Heart right ventricle (tissue), 16 donors: ENCODE measurements at regions not wholly inside any gene's neighbourhood (a gene's known extent, or its start where the extent isn't known, plus 50 kb on each side); places are given as distances from the start of the nearest gene placed in this dataset.

ENCODE experiments used
- ATAC-seq, 8 donors: fragments of 200-7000 bp; cut with Tn5 transposase; one replicate each; pipeline ENCODE4 v1.9.1; 2020; ENCODE audit warnings: mild to moderate bottlenecking in 8 of 8, moderate library complexity in 8 of 8, moderate number of reproducible peaks in 1 of 8
- DNase-seq, 2 donors: peaks; one replicate each; pipeline ENCODE4 v3.0.0-alpha.2; 2020
- H3K27ac ChIP-seq, 10 donors: fragments of 200-600 bp; sonication (generic) in 2 of 10; one replicate each; pipeline versions ENCODE4 v1.5.0 to v1.8.0; 2020 to 2022; ENCODE audit warnings: mild to moderate bottlenecking in 3 of 10
- H3K27me3 ChIP-seq, 7 donors: fragments of 200-600 bp; one replicate each; pipeline ENCODE4 v1.8.0; 2021 to 2022; ENCODE audit warnings: mild to moderate bottlenecking in 2 of 7
- H3K36me3 ChIP-seq, 9 donors: fragments of 200-600 bp; sonication (generic) in 1 of 9; one replicate each; pipeline versions ENCODE4 v1.5.0 to v1.8.0; 2020 to 2022; ENCODE audit warnings: mild to moderate bottlenecking in 2 of 9
- H3K4me1 ChIP-seq, 9 donors: fragments of 200-600 bp; sonication (generic) in 1 of 9; one replicate each; pipeline versions ENCODE4 v1.5.0 to v1.8.0; 2020 to 2022; ENCODE audit warnings: mild to moderate bottlenecking in 4 of 9
- H3K4me3 ChIP-seq, 10 donors: fragments of 200-600 bp; sonication (generic) in 2 of 10; one replicate each; pipeline versions ENCODE4 v1.5.0 to v1.8.0; 2020 to 2022; ENCODE audit warnings: mild to moderate bottlenecking in 7 of 10, moderate library complexity in 2 of 10
- H3K9me3 ChIP-seq, 11 donors: fragments of 200-600 bp in 10 of 11; sonication (generic) in 2 of 11; one replicate each; pipeline versions ENCODE4 v1.5.0 to v1.8.0; 2013 to 2022; ENCODE audit warnings: mild to moderate bottlenecking in 2 of 11, control low read depth in 1 of 11, moderate library complexity in 1 of 11
- CTCF ChIP-seq, 9 donors: fragments of 200-600 bp; sonication (generic) in 2 of 9; IDR thresholded peaks; one replicate each; pipeline versions ENCODE4 v1.5.0 to v1.8.0; 2021 to 2022; ENCODE audit warnings: antibody characterized with exemption in 9 of 9, mild to moderate bottlenecking in 5 of 9, moderate library complexity in 1 of 9
- WGBS, 2 donors: extraction: QIAGEN DNeasy Blood & Tissue Kit; methylation state at CpG; one replicate each; pipeline ENCODE4 v1.1.7; 2013; ENCODE audit warnings: inconsistent platforms in 1 of 2; 5-methylcytosine and 5-hydroxymethylcytosine counted together
- intact Hi-C, 10 donors: fragments of 100-400 bp; cut with DNase I; formaldehyde crosslinking; loops; one replicate each; pipeline versions ENCODE4 v1.11.1 to v1.14.2; 2022
- donor health status: Arrhythmogenic right ventricular cardiomyopathy.
- donor health status: ischemic (EF 13 %, LVEDD 7.1; RV severe dilation, severe dysfunction).
- donor health status: healthy with polysubstance abuse.
- donor health status: DM: no; HTN: yes; CAD: no.
- donor health status: DM: no; HTN: no; CAD: no.
- donor health status: ischemic (EF 25% LVEDD 6.9; RV normal size, moderate dysfunction).
- donor health status: ischemic (EF 25% LVEDD 5.7; RV mildly dilated, moderate dysfunction).
- donor health status: healthy.
- donor health status: DM: yes; HTN: yes; CAD: no.
- donor health status: Ischemic cardiomyopathy.
- donor health status: ischemic (EF 35%, LVEDD 5.7; RV mildly dilated, moderate dysfunction).
- donor health status: nonischemic (EF 11% LVEDD 7.7; RV severe dilation, severe dysfunction).
- donor health status: DM: yes; HTN: yes; CAD: no.
- donor health status: PGD.
- donor health status: ischemic (EF 29% LVEDD 5.4; RV normal size, mild dysfunction).
- donor health status: nonischemic (EF 23%, LVEDD 6.1; RV moderate dilation, normal function).

- intact Hi-C loops: no loop called here
- ATAC-seq: no peak
- no peak for TF ChIP-seq CTCF (IDR thresholded peaks at IDR 0.05)
Observed at GRCh38 chr12:30269496-30269895, 426.2 kb downstream of the IPO8 start.

GRCh38 chr12:30268041-30268440 is 427.6 kb downstream of the IPO8 start:
- WGBS, 2 donors: 94 to 99% methylated on average over 2 of the region's 2 CpGs
- H3K27me3 ChIP-seq: no peaks in the 10 kb centered on the region
- intact Hi-C loops: no loop called here
- H3K9me3 ChIP-seq: peaks cover 0 to 13% (median 0%) of the 10 kb centered on the region in 11 donors
- ATAC-seq: no peak
- H3K4me3 ChIP-seq: no peak overlapping the region
- TF ChIP-seq CTCF (IDR thresholded peaks at IDR 0.05): no peak
- no peak for DNase-seq
- no peaks in the 10 kb centered on the region for H3K4me1 ChIP-seq
- H3K36me3 ChIP-seq: no peaks in the 10 kb centered on the region
- no peak overlapping the region for H3K27ac ChIP-seq

More at GRCh38 chr12:30269496-30269895, 426.2 kb downstream of the IPO8 start:
- DNase-seq: no peak
- H3K36me3 ChIP-seq: no peaks in the 10 kb centered on the region
- no peak overlapping the region for H3K27ac ChIP-seq
- H3K4me3 ChIP-seq: no peak overlapping the region
- no peaks in the 10 kb centered on the region for H3K4me1 ChIP-seq
- H3K27me3 ChIP-seq: no peaks in the 10 kb centered on the region
- H3K9me3 ChIP-seq: peaks cover 0 to 17% (median 0%) of the 10 kb centered on the region in 11 donors

GRCh38 chr12:30263434-30263833 is 432.2 kb downstream of the IPO8 start:
- DNase-seq (no peak), ATAC-seq (no peak)
- 63 to 82% methylated on average over 2 of the region's 2 CpGs for WGBS, 2 donors

DNA sequence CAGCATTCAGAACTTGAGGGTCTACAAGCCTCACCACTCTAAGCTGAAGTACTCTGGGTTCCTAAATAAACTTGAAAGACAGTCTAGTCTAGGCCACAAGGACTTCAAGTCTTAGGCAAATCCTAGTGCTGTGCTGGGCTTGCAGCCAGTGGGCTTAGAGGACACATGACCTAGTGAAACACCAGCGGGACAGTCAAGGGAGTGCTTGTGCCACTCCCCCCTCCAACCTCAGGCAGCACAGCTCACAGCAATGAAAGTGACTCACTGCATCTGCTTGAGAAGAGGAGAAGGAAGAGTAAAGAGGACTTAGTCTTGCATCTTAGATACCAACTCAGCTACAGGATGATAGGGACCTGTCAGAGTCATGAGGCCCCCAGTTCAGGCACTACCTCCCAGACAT is 438.1 kb downstream of the IPO8 start:
- WGBS, 2 donors: 39 to 76% methylated on average over 1 of the region's 1 CpG
- Histone ChIP-seq H3K36me3 (no peaks in the 10 kb centered on the region), H3K4me3 (no peak overlapping the region), H3K4me1 (no peaks in the 10 kb centered on the region), H3K27ac (no peak overlapping the region), H3K9me3 (peaks cover 0 to 6% (median 0%) of the 10 kb centered on the region in 11 donors), H3K27me3 (no peaks in the 10 kb centered on the region)
- no peak for TF ChIP-seq CTCF (IDR thresholded peaks at IDR 0.05)
- ATAC-seq (no peak), DNase-seq (no peak)
- intact Hi-C loops: no loop called here

More at GRCh38 chr12:30263434-30263833, 432.2 kb downstream of the IPO8 start:
- H3K4me3 ChIP-seq: no peak overlapping the region
- TF ChIP-seq CTCF (IDR thresholded peaks at IDR 0.05): no peak
- H3K36me3 ChIP-seq: no peaks in the 10 kb centered on the region
- intact Hi-C loops: no loop called here
- no peaks in the 10 kb centered on the region for H3K27me3 ChIP-seq
- H3K27ac ChIP-seq: no peak overlapping the region
- peaks cover 0 to 7% (median 0%) of the 10 kb centered on the region in 11 donors for H3K9me3 ChIP-seq
- no peaks in the 10 kb centered on the region for H3K4me1 ChIP-seq
